Activated CD4-positive, alpha-beta T cell treated with anti-CD3 and anti-CD28 coated beads for 4 hours (primary cell): ENCODE measurements at regions not wholly inside any gene's neighbourhood (a gene's known extent, or its start where the extent isn't known, plus 50 kb on each side); places are given as distances from the start of the nearest gene placed in this dataset.
A peak's percentile ranks its signal among the peaks of the same experiment; 100 is the strongest.
"Not testable (repeated sequence)": the region's sequence is repeated elsewhere in the genome, so short reads cannot be mapped to it uniquely, and the experiment has no call there.

Experiments
- DNase-seq, 2 donors: peaks; one replicate each; pipeline ENCODE4 v3.0.0-alpha.2; 2020

GRCh38 chr17:20387549-20387948 is 79.8 kb downstream of the LGALS9B start:
- not testable (repeated sequence) for DNase-seq

GRCh38 chr17:20381358-20382300 is 85.7 kb downstream of the LGALS9B start:
- DNase-seq = peak; percentile 3 to 7

GRCh38 chr17:20380625-20381024 is 86.7 kb downstream of the LGALS9B start:
- not testable (repeated sequence) for DNase-seq

- not testable (repeated sequence) for DNase-seq
Measured at GRCh38 chr17:20379251-20379650, 88.1 kb downstream of the LGALS9B start.

- DNase-seq = not testable (repeated sequence)
Measured at GRCh38 chr17:20376642-20377041, 90.7 kb downstream of the LGALS9B start.

GRCh38 chr17:20375745-20376144 is 91.6 kb downstream of the LGALS9B start:
- DNase-seq = not testable (repeated sequence)
